ENCODE measurements at regions not wholly inside any gene's neighbourhood (a gene's known extent, or its start where the extent isn't known, plus 50 kb on each side); places are given as distances from the start of the nearest gene placed in this dataset.

- Histone ChIP-seq H4K5ac (ENCODE audit: insufficient read length, low read depth, low read length) (no peak overlapping the region), H3K23me2 (ENCODE audit: low read depth, low read length) (no peaks in the 10 kb centered on the region), H4K8ac (ENCODE audit: extremely low read depth, insufficient read depth, low read length) (no peak overlapping the region), H4K91ac (replicated peaks; ENCODE audit: insufficient read length, low read length) (no peak overlapping the region), H2BK12ac (ENCODE audit: low read depth, low read length) (no peak overlapping the region), H2BK15ac (ENCODE audit: low read length) (no peak overlapping the region), H3K79me2 (ENCODE audit: control insufficient read depth in 1 of 2, insufficient read depth in 2 of 2, low read length in 2 of 2) (no peaks in the 10 kb centered on the region), H2BK5ac (ENCODE audit: low read depth, low read length) (no peak overlapping the region), H2BK20ac (ENCODE audit: low read length) (no peak overlapping the region), H3K36me3 (ENCODE audit: control insufficient read depth in 2 of 4, insufficient read depth in 4 of 4, low read length in 3 of 4) (no peaks in the 10 kb centered on the region), H3K79me1 (ENCODE audit: low read depth, low read length) (no peaks in the 10 kb centered on the region), H2AFZ (ENCODE audit: low read length) (no peak overlapping the region), H3K4me1 (replicated peaks in 1 of 4; ENCODE audit: control insufficient read depth in 3 of 4, insufficient read depth in 4 of 4, low read length in 3 of 4) (no peaks in the 10 kb centered on the region), H3K4me2 (ENCODE audit: insufficient read depth in 1 of 2, low read depth in 2 of 2, low read length in 2 of 2) (no peak overlapping the region), H3K9me3 (ENCODE audit: insufficient read depth in 2 of 2, low read depth in 1 of 2, low read length in 1 of 2) (0 out of 4 replicates have a peak, but pooled peaks cover 0 to under 1% of the 10 kb centered on the region in 2 experiments), H2AK5ac (ENCODE audit: low read depth, low read length) (no peak overlapping the region), H3K56ac (replicated peaks; ENCODE audit: insufficient read length, low read depth, low read length) (no peak overlapping the region), H3K9ac (replicated peaks in 1 of 4; ENCODE audit: extremely low read depth in 1 of 4, low read depth in 3 of 4, low read length in 3 of 4) (no peak overlapping the region), H3K18ac (ENCODE audit: extremely low read depth, low read length) (no peak overlapping the region), H3K27me3 (replicated peaks in 1 of 4; ENCODE audit: control insufficient read depth in 3 of 4, extremely low read depth in 1 of 4, insufficient read depth in 3 of 4, low read length in 3 of 4) (no peaks in the 10 kb centered on the region), H3K27ac (ENCODE audit: low read depth, low read length) (no peak overlapping the region), H2BK120ac (replicated peaks; ENCODE audit: low read depth, low read length) (no peak overlapping the region), H3K23ac (ENCODE audit: insufficient read length) (no peak overlapping the region), H3K4ac (replicated peaks; ENCODE audit: insufficient read length, low read depth, low read length) (no peak overlapping the region), H3K14ac (ENCODE audit: insufficient read length) (no peak overlapping the region), H4K20me1 (replicated peaks in 1 of 2; ENCODE audit: control insufficient read depth in 1 of 2, insufficient read depth in 2 of 2, low read length in 2 of 2) (no peaks in the 10 kb centered on the region), H3K4me3 (ENCODE audit: extremely low read depth in 1 of 4, insufficient read depth in 2 of 4, low read depth in 3 of 4, low read length in 4 of 4) (no peak overlapping the region)
- FAIRE-seq = no peak
- ChIA-PET POLR2A (ENCODE audit: partially characterized antibody) (no interaction called here), CTCF (ENCODE audit: partially characterized antibody) (interaction anchor here (0.8 to 1.4 kb wide), 2 partner anchors 10 to 18 kb away, joined by 3 to 7 read pairs; no protein-coding TSS in a partner anchor)
- DNase-seq (ENCODE audit: low read depth in 1 of 2, low spot score in 2 of 2) = no peak
- no peak for TF ChIP-seq TEAD4 (IDR thresholded peaks at IDR 0.05; ENCODE audit: low read depth, low read length)
- no peak for TF ChIP-seq TCF12 (IDR thresholded peaks at IDR 0.05; ENCODE audit: low read depth, low read length)
- no peak for TF ChIP-seq TAF7 (optimal IDR thresholded peaks at IDR 0.05; ENCODE audit: borderline replicate concordance, low read depth, low read length)
- TF ChIP-seq SP2 (IDR thresholded peaks at IDR 0.05; ENCODE audit: low read length) = no peak
- no peak for TF ChIP-seq GABPA (IDR thresholded peaks at IDR 0.05; ENCODE audit: borderline replicate concordance, insufficient read depth, low read length)
- TF ChIP-seq TBP (IDR thresholded peaks at IDR 0.05; ENCODE audit: low read depth, low read length) = no peak
- no peak for TF ChIP-seq KDM4A (IDR thresholded peaks at IDR 0.05; ENCODE audit: low read depth, low read length, severe bottlenecking)
- no peak for TF ChIP-seq MAX (IDR thresholded peaks at IDR 0.05)
- TF ChIP-seq, protein P1, sequence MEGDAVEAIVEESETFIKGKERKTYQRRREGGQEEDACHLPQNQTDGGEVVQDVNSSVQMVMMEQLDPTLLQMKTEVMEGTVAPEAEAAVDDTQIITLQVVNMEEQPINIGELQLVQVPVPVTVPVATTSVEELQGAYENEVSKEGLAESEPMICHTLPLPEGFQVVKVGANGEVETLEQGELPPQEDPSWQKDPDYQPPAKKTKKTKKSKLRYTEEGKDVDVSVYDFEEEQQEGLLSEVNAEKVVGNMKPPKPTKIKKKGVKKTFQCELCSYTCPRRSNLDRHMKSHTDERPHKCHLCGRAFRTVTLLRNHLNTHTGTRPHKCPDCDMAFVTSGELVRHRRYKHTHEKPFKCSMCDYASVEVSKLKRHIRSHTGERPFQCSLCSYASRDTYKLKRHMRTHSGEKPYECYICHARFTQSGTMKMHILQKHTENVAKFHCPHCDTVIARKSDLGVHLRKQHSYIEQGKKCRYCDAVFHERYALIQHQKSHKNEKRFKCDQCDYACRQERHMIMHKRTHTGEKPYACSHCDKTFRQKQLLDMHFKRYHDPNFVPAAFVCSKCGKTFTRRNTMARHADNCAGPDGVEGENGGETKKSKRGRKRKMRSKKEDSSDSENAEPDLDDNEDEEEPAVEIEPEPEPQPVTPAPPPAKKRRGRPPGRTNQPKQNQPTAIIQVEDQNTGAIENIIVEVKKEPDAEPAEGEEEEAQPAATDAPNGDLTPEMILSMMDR (IDR thresholded peaks at IDR 0.05; ENCODE audit: control extremely low read depth in 1 of 3, insufficient read depth in 1 of 3, low read depth in 1 of 3, low read length in 3 of 3) = no peak
- TF ChIP-seq RNF2 (IDR thresholded peaks at IDR 0.05; ENCODE audit: borderline replicate concordance, low read depth, low read length, missing control alignments, poor library complexity, severe bottlenecking) = no peak
- TF ChIP-seq CTBP2 (IDR thresholded peaks at IDR 0.05; ENCODE audit: borderline replicate concordance, insufficient read depth, insufficient read length, low read length) = no peak
- TF ChIP-seq SUZ12 (IDR thresholded peaks at IDR 0.05; ENCODE audit: low read length) = no peak
- TF ChIP-seq NRF1 (IDR thresholded peaks at IDR 0.05; ENCODE audit: low read depth, low read length) = no peak
These were observed 70.9 kb upstream of the UFL1 start for GRCh38 chr6:96450770-96451130.
